NAMALWA (cell line): ENCODE measurements at regions not wholly inside any gene's neighbourhood (a gene's known extent, or its start where the extent isn't known, plus 50 kb on each side); places are given as distances from the start of the nearest gene placed in this dataset.
"Not testable (repeated sequence)": the region's sequence is repeated elsewhere in the genome, so short reads cannot be mapped to it uniquely, and the experiment has no call there.

Source experiments
- DNase-seq: peaks from one replicate; pipeline ENCODE4 v3.0.0-alpha.2; 2015; ENCODE audit warnings: low spot score

DNA sequence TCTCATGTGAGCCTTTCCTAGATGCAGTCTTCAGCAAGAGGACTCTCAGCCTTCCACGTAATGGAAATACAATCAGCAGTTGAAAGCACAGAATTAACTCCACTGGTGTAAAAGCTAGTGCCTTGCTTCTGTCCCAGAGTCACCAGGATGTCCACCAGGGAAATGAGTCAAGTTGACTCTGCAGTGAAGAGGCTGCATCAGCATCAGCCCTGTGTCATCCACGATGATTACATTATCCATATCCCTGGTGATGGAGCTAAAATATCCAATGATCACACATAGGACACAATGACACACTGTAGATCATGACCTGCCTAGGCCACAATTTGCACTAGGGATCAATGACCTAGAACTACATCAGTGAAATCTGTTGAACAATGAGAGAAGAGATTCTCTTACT, 262.4 kb downstream of the ERMARD start:
- DNase-seq = no peak

DNA sequence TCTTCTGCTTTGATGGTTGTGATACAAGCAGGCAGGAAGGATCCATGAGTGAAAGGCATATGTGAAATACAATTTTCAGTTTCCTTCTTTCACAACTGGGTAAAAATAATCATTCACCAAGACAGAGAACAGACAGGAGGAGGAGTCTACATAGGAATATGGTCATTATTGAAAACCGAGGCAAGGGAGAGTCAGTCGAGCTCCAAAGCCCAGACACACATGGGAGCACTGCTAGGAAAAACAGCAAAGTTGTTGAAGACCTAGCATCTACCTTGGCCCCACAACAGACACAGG, 260.6 kb downstream of the ERMARD start:
- DNase-seq = no peak

- DNase-seq = no peak
These were observed 260.0 kb downstream of the ERMARD start for GRCh38 chr6:170011204-170012036.

DNA sequence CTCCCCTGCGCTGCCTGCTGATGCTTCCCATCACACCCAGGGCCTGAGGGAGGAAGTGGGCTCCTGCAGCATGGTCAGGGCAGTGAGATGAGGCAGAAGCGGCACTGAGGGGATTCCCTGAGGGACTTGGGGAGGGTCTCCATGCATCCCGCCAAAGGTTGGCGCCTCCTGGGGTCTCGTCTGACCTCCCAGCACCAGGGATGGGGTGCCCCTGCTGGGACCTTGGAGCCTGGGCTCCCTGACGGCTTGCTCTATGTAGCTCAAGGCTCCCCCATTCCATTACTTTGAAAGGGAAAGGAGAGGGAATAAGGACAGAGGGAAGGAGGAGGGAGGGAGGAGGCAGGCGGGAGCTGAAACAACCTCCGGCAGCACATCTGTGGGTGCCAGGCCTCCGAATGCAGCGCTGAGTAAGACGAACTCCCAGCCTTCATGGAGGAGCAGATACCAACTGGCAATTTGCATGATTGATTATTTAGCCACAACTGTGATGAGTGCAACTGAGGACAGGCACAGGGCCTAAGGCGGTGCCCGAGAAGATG, 259.3 kb downstream of the ERMARD start:
- no peak for DNase-seq

GRCh38 chr6:170008294-170008785, 256.9 kb downstream of the ERMARD start:
- DNase-seq = no peak

DNA sequence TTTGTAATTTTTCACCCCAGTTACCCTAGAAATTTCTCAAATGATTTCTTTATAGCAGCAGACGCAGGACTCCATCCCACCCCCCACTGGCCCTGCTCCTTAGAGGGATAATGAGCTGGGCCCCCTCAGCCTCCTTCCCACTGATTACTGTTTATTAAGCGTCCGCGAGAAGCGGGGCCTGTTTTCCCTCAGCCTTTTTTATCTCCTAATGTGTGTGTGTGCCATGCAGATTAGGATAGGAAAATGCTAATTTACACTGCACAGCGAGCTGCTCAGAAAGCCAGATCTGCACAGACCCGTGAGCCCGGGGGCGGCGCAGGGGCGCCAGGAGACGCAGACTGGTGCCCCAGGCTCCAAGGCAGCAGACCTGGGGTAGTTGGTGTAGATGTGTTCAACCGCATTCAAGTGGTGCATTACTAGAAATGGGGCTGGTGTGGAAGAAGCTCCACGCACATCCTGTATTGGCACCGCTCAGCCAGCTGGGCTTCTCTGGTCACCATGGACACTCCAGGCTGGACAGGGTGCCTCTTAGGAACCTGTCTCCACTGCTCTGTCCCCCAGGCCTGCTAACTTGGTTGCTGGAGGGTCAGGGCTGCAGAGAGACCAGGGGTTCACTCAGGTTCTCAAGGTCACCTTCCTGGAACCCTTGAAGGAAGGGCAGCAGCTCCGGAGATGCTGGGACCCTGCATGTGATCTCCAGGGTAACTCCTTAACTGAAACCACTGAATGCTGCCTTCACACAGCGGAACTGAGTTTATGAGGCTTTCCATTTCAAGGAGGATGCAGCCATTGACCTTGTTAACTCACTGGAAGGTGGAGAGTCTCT, 256.3 kb downstream of the ERMARD start:
- no peak for DNase-seq

DNA sequence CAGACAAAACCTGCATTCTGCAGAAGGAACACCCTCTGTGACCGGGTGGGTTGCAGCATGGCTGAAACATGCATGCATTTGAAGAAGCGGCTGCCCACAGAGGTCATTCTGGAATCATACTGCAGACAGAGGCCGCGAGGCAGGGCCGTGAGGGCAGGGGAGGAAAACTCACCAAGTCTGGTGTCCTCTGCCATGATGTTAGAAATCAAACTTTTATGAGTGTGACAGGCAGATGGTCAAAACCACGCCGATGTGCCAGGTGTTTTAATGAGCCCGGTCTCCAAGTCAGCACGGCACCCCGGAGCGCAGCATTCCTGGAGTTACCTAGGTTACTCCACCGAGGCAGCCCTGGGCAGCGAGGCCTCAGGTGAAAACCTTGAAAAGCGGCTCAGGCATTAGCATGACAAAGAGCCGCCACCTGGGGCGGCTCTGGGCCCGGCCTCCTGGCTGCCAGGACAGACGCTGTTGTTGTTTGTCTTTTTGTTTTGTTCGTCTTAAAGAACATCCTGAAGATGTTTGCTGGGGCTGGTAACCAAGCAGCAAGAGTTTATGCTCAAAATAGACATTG, 255.6 kb downstream of the ERMARD start:
- no peak for DNase-seq

DNA sequence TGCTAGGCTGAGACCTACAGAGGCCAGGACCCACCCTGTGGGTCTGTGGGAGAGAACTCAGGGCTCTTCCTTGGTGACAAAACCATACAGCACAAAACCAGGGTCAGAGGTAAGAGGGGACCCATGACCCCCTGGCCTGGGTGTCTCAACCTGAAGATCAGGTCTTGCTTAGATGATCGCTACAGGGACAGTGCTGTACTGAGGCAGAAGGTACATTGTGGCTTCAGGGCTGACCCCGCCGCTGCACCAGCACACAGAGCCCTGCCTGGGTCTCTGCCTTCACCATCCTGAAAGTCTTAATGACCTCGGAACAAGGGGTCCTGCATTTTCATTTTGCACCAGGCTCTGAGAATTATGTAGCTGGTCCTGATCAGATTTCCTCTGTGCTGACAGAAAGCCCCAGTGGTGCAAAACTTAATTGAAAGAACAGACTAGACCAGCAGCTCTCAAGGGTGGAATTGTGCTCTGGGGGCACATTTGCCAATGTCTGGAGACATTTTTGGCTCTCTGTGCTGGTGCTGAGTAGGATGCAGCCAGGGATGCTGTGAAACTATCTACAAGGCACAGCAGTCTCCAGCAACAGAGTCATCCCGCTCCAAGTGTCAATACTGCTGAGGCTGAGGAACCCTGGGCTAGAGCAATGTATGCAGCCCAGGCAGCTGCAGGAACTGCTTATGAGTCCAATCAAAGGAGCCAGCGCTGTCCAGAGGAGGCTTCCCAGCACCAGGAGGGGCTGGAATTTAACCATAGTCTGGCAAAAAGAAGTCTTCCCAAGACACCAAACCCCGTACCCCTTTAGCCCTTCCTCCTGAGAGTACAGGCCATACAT, 254.9 kb downstream of the ERMARD start:
- DNase-seq = no peak

- DNase-seq = no peak
These were observed 254.2 kb downstream of the ERMARD start for GRCh38 chr6:170005665-170006064.

GRCh38 chr6:170004585-170005210, 253.3 kb downstream of the ERMARD start:
- DNase-seq = no peak

DNA sequence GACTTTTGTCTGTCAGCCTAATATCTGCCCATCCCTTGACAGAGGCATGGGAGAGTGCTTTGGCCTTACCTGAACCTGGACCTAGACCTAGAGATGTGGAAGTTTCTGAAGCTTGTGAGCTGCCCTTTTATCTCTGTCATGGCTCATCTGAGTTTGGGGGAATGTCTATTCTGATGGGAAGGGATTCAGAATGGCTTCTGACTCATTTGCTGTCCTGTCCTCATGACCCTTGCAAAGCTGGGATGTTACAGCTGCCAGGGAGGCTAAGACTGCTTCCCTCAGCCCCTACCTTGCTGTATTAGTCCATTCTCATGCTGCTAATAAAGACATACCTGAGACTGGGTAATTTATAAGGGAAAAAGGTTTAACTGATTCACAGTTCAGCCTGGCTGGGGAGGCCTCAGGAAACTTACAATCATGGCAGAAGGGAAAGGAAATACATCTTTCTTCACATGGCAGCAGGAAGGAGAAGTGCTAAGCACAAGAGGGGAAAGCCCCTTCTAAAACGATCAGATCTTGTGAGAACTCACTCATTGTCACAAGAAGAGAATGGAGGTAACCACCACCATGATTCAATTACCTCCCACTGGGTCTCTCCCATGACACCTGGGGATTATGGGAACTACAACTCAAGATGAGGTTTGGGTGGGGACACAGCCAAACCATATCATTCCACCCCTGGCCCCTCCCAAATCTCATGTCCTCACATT, 252.2 kb downstream of the ERMARD start:
- DNase-seq = no peak

DNA sequence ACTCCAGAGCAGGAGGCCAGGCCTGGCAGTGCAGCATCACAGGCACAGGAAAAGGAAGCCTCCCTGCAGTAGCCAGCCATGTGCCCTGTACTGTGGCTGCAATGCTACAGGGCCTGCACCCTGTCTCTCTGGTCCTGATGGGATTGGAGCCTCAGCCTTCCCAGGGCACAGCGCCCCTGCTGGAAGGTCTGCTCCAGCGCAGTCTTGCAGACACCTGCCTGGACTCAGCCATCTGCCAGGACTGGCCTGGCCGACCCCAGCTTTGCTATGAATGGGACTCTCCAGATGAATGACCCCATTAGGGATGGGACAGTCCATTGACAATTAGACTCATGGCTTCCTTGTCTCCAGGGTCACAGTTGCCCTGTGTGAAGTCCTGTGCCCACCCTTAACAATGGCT, 251.6 kb downstream of the ERMARD start:
- no peak for DNase-seq

GRCh38 chr6:170001782-170002181, 250.4 kb downstream of the ERMARD start:
- DNase-seq = not testable (repeated sequence)

DNA sequence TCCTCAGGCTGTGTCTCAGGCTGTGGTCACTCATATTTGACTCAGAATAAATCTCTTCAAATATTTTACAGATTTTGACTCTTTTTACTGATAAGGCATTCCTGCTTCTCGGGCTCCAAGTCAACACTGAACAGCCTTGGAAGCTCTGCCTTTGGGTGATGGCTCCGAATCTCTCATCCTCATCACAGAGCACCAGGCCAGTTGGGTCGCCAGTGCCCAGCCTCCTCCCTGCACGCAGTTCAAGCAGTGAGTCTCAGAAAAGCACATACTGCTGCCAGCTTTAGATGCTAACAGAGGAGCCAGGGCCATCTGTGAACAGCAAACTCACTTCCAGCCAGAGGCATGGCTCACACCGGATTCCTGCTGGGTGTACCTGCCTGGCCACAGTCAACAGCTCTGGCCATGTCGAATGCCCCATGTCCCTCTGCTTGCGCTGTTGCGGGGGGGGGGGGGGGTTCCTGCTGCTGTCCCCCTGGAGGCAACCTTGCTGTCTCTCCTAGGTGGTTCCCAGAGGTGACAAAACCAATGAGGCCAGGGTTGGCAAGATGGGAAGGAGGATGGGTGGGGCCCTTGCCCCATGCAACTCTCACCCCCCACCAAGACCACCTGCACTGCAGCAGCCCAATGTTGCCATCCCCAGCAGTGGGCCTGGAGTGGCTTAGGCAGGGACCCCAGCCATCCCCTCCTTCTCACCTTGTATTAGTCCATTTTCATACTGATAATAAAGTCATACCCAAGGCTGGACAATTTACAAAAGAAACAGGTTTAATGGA, 248.8 kb downstream of the ERMARD start:
- DNase-seq = no peak

- no peak for DNase-seq
These were observed 247.9 kb downstream of the ERMARD start for GRCh38 chr6:169999367-169999766.

DNA sequence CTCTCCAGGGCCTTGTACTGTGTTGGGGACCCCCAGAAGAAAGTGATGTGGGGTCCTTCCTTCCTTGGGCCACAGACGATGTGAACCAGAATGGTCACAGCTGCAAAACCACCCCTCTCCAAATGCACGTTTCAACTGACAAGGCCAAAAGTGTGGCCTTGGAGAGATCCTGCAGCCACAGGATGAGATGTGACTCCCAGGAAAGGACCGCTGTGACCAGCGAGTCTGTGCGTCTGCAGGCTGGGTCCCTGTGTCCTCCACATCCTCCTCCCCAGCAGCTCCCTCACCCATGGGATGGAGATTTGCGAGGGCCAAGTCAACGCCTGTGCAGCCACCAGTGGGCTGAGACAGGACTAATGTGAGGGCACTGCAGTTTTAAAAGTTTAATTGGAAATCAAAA, 247.0 kb downstream of the ERMARD start:
- DNase-seq = no peak

- DNase-seq = no peak
These were observed 246.5 kb downstream of the ERMARD start for GRCh38 chr6:169997930-169998218.

- DNase-seq = no peak
These were observed 245.9 kb downstream of the ERMARD start for GRCh38 chr6:169997187-169997929.

GRCh38 chr6:169996378-169997051, 245.1 kb downstream of the ERMARD start:
- DNase-seq = no peak
